Left ventricle myocardium inferior (tissue), 1 donor: ENCODE measurements at regions not wholly inside any gene's neighbourhood (a gene's known extent, or its start where the extent isn't known, plus 50 kb on each side); places are given as distances from the start of the nearest gene placed in this dataset.
A peak's percentile ranks its signal among the peaks of the same experiment; 100 is the strongest.

ENCODE experiments used
- DNase-seq: peaks from one replicate; pipeline ENCODE4 v3.0.0-alpha.2; 2020
- H3K27ac ChIP-seq: fragments of 200-600 bp; replicated peaks from 2 replicates; pipeline ENCODE4 v1.8.0; 2021
- H3K27me3 ChIP-seq: fragments of 200-600 bp; 2 replicates; pipeline ENCODE4 v1.8.0; 2021; ENCODE audit warnings: low read depth
- H3K36me3 ChIP-seq: fragments of 200-600 bp; 2 replicates; pipeline ENCODE4 v1.8.0; 2021
- H3K4me1 ChIP-seq: fragments of 200-600 bp; 2 replicates; pipeline ENCODE4 v1.8.0; 2021
- H3K4me3 ChIP-seq: fragments of 200-600 bp; 2 replicates; pipeline ENCODE4 v1.8.0; 2021; ENCODE audit warnings: mild to moderate bottlenecking, moderate library complexity
- H3K9me3 ChIP-seq: fragments of 200-600 bp; replicated peaks from 2 replicates; pipeline ENCODE4 v1.8.0; 2021
- intact Hi-C: fragments of 100-400 bp; cut with micrococcal nuclease; formaldehyde crosslinking; loops from one replicate; pipeline ENCODE4 v1.11.0; 2022
- TF ChIP-seq, protein P1 (sequence below): fragments of 200-600 bp; IDR thresholded peaks from 2 replicates; pipeline ENCODE4 v1.8.0; 2021; ENCODE audit warnings: antibody characterized with exemption, mild to moderate bottlenecking, borderline replicate concordance
- donor health status: DM: no; HTN: yes; CAD: no; lungs with severe emphysema.

DNA sequence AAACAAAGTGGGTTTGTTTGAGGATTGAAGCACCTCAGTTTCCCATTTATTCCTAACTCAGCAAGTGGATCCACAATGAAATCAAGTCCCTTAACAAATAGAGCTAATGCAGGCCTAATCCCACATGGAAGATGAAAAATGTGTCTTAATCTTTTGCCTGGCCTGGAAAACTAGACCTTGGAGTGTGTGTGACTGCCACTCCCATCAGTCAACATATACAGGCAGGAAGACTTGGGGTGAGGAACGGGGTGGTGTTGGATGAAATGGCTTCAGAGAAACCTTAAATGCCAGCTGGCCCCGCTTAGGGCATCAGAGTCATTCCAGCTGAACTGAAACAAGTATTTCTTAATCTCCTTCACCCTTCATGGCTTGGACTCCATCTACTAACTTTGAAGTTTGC lies 269.5 kb downstream of the MAF start:
- H3K4me3 ChIP-seq = no peak overlapping the region
- intact Hi-C loops = no loop called here
- peaks cover 16% of the 10 kb centered on the region for H3K27me3 ChIP-seq
- no peak for DNase-seq
- no peak overlapping the region for H3K27ac ChIP-seq
- no peaks in the 10 kb centered on the region for H3K36me3 ChIP-seq
- no peaks in the 10 kb centered on the region for H3K9me3 ChIP-seq
- TF ChIP-seq, protein P1, sequence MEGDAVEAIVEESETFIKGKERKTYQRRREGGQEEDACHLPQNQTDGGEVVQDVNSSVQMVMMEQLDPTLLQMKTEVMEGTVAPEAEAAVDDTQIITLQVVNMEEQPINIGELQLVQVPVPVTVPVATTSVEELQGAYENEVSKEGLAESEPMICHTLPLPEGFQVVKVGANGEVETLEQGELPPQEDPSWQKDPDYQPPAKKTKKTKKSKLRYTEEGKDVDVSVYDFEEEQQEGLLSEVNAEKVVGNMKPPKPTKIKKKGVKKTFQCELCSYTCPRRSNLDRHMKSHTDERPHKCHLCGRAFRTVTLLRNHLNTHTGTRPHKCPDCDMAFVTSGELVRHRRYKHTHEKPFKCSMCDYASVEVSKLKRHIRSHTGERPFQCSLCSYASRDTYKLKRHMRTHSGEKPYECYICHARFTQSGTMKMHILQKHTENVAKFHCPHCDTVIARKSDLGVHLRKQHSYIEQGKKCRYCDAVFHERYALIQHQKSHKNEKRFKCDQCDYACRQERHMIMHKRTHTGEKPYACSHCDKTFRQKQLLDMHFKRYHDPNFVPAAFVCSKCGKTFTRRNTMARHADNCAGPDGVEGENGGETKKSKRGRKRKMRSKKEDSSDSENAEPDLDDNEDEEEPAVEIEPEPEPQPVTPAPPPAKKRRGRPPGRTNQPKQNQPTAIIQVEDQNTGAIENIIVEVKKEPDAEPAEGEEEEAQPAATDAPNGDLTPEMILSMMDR = no peak
- H3K4me1 ChIP-seq = no peaks in the 10 kb centered on the region

- no peak for DNase-seq
- Histone ChIP-seq H3K9me3 (no peaks in the 10 kb centered on the region), H3K4me3 (no peak overlapping the region), H3K27me3 (peaks cover 24% of the 10 kb centered on the region), H3K36me3 (no peaks in the 10 kb centered on the region), H3K27ac (no peak overlapping the region), H3K4me1 (no peaks in the 10 kb centered on the region)
- TF ChIP-seq, protein P1 = no peak
- intact Hi-C loops = no loop called here
These were observed 270.6 kb downstream of the MAF start for GRCh38 chr16:79329967-79330366.

- no peaks in the 10 kb centered on the region for H3K36me3 ChIP-seq
- H3K27me3 ChIP-seq = peaks cover 31% of the 10 kb centered on the region
- intact Hi-C loops = no loop called here
- peak overlapping the region; percentile 36 for H3K27ac ChIP-seq
- H3K9me3 ChIP-seq = no peaks in the 10 kb centered on the region
- no peak overlapping the region for H3K4me3 ChIP-seq
- TF ChIP-seq, protein P1 = no peak
- H3K4me1 ChIP-seq = no peaks in the 10 kb centered on the region
- no peak for DNase-seq
These were observed 271.4 kb downstream of the MAF start for GRCh38 chr16:79329166-79329521.

GRCh38 chr16:79328402-79329165 lies 272.0 kb downstream of the MAF start:
- peaks cover 37% of the 10 kb centered on the region for H3K27me3 ChIP-seq
- intact Hi-C loops = no loop called here
- DNase-seq = no peak
- TF ChIP-seq, protein P1 = no peak
- no peaks in the 10 kb centered on the region for H3K9me3 ChIP-seq
- H3K4me3 ChIP-seq = no peak overlapping the region
- H3K27ac ChIP-seq = peak overlapping the region; percentile 36
- no peaks in the 10 kb centered on the region for H3K4me1 ChIP-seq
- no peaks in the 10 kb centered on the region for H3K36me3 ChIP-seq

- Histone ChIP-seq H3K4me1 (no peaks in the 10 kb centered on the region), H3K36me3 (no peaks in the 10 kb centered on the region), H3K27ac (no peak overlapping the region), H3K27me3 (peaks cover 44% of the 10 kb centered on the region), H3K9me3 (no peaks in the 10 kb centered on the region), H3K4me3 (no peak overlapping the region)
- TF ChIP-seq, protein P1 = no peak
- intact Hi-C loops = no loop called here
- no peak for DNase-seq
These were observed 272.7 kb downstream of the MAF start for GRCh38 chr16:79327836-79328235.
